ENCODE measurements at regions not wholly inside any gene's neighbourhood (a gene's known extent, or its start where the extent isn't known, plus 50 kb on each side); places are given as distances from the start of the nearest gene placed in this dataset.
"Not testable (repeated sequence)": the region's sequence is repeated elsewhere in the genome, so short reads cannot be mapped to it uniquely, and the experiment has no call there.

- no peak for DNase-seq
Measured at GRCh38 chr10:23779301-23779700, 340.4 kb downstream of the OTUD1 start.

- no peak for DNase-seq
Measured at GRCh38 chr10:23780331-23780730, 341.5 kb downstream of the OTUD1 start.

GRCh38 chr10:23786594-23786993, 347.7 kb downstream of the OTUD1 start:
- no peak for DNase-seq

GRCh38 chr10:23793577-23793976, 354.7 kb downstream of the OTUD1 start:
- no peak for DNase-seq

DNA sequence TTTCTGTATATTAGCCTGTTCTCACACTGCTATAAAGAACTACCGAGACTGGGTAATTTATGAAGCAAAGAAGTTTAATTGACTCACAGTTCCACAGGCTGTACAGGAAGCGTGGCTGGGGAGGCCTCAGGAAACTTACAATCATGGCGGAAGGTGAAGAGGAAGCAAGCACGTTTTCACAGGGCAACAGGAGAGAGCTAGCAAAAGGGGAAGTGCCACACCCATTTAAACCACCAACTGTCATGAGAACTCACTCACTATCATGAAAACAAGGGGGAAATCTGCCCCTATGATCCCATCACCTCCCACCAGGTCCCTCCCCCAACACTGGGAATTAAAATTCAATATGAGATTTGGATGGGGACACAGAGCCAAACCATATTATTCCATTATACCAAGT, 358.6 kb downstream of the OTUD1 start:
- DNase-seq, result not testable (repeated sequence)

- no peak for DNase-seq
Measured at GRCh38 chr10:23804125-23804524, 365.2 kb downstream of the OTUD1 start.

GRCh38 chr10:23813687-23814086, 374.8 kb downstream of the OTUD1 start:
- no peak for DNase-seq

GRCh38 chr10:23818484-23818883, 379.6 kb downstream of the OTUD1 start:
- no peak for DNase-seq

DNA sequence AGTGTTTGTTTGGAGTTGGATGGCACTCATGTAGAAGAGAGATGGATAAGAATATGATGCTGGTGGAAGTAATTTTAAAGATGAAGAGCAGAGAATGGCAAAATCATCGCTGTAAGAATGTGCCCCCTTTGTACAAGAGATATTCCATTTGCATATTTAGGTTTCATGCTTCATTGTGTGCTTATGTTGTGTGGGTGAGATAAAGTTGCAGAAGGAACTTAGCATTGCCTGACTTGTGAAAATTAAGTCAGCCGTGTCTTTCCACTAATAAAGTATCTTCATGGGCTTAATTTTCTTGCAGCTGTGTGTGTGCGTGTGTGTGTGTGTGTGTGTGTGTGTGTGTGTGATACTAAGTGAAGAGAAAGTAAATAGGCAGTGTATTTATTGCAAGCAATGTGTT, 381.9 kb downstream of the OTUD1 start:
- DNase-seq, result no peak

- no peak for DNase-seq
Measured at GRCh38 chr10:23824822-23825221, 384.1 kb upstream of the KIAA1217 start.

DNA sequence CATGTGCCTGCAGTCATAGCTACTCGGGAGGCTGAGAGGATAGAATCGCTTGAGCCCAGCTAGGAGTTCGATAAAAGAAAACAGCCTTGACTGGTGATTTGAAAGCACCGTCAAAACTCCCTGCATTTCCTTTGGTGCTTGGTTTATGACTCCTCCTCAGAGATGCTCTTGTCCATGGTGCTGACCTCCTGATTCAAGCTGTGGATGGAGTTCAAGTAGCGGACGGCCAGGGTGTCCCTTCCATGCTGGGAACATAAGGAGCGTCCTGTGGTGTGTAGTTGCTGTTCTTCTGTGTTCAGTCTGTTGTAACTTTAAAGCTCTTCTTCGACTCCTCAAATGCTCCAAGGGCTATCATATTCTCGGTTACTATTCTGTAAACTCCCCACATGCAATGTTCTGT, 382.5 kb upstream of the KIAA1217 start:
- no peak for DNase-seq

- no peak for DNase-seq
Measured at GRCh38 chr10:23829556-23829955, 379.4 kb upstream of the KIAA1217 start.

- no peak for DNase-seq
Measured at GRCh38 chr10:23834091-23834490, 374.8 kb upstream of the KIAA1217 start.

DNA sequence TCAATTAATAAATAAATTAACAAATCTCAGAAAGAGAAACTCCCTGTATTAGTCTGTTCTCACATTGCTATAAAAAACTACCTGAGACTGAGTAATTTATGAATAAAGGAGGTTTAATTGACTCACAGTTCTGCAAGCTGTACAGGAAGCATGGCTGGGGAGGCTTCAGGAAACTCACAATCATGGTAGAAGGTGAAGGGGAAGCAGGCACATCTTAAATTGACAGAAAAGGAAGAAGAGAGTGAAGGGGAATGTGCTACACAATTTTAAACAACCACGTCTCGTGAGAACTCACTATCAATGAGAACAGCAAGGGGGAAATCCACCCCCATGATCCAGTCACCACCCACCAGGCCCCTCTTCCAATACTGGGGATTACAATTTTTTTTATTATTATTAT, 358.3 kb upstream of the KIAA1217 start:
- DNase-seq, result no peak

DNA sequence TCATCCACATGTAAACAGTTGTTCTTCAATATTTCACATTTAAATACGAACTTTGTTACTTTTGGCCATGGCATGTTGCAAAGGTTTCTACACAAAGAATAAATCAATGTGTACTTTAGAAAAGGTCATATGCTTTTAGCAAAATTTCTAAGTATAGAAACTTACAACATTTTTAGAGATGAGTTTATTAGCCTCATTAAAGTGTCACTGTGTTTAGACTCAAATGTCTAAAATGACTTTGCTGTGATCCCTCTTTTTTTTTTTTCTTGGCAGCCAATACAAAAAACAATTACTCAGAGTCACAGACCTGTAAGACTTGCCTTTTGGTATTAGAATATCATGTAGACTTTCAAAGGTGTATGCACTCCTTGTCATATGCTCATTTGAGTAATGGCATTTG, 349.3 kb upstream of the KIAA1217 start:
- DNase-seq, result no peak

- no peak for DNase-seq
Measured at GRCh38 chr10:23864631-23865147, 344.2 kb upstream of the KIAA1217 start.

GRCh38 chr10:23866985-23867384, 342.0 kb upstream of the KIAA1217 start:
- DNase-seq, result not testable (repeated sequence)

DNA sequence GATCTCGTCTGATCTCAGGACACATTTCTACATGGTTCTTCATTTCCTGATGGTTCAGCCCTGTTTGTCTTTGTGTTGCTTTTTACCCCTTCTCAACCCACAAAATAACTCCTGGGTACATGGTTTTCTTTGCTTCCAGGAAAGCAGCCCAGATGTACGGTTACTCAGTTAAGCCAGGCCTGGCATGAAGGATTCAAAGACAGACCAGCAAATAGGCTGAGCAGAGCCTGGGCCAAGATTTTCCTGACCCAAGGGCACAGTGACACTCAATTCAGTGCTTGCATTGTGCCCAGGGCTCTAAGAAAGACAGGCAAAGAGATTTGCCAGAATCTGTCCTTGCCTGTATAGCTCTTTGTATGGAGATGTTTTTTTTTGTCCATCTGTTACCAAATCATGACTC, 340.8 kb upstream of the KIAA1217 start:
- DNase-seq, result no peak

DNA sequence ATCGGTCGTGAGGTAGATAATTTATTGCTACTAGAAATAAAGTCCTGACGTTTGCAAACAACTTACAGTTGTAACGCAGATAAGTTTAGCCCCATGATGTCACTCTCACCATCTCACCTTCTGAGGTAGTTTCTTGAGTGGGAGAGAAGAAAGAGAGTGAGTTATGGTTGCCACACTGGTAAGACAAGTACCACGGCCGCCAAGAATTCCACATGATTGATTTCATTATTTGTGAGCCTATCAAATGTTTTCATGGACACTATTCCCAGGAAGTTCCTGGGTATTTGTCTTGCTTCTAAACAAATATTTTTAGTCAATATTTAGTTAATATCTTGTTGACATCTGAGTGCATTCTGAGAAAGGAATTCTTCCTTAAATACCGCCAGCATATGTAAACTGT, 339.4 kb upstream of the KIAA1217 start:
- no peak for DNase-seq

GRCh38 chr10:23869996-23870395, 338.9 kb upstream of the KIAA1217 start:
- no peak for DNase-seq

GRCh38 chr10:23870651-23871610, 338.0 kb upstream of the KIAA1217 start:
- no peak for DNase-seq

- DNase-seq, result no peak
Measured at GRCh38 chr10:23872290-23872689, 336.6 kb upstream of the KIAA1217 start.

- no peak for DNase-seq
Measured at GRCh38 chr10:23877791-23878320, 331.1 kb upstream of the KIAA1217 start.

DNA sequence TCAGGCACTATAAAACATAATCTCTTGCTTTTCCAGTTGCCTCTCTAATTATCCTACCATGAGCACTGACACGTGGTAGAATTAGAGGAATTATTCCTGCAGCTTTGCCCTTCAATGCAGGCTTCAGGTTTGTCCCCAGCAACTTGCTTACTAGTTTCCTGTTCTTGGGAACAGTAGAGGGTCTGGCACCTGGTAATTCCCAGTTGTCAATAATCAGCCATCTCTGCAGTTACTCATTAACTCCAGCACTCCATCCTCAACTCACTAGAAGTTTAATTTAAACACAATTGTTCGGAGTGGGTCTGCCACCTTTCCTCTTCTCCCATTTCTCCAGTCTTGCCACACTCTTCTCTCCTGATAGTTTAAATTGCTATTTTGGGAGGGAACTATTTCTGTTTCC, 324.3 kb upstream of the KIAA1217 start:
- no peak for DNase-seq
